Right atrium auricular region (tissue), 2 donors: ENCODE measurements at regions not wholly inside any gene's neighbourhood (a gene's known extent, or its start where the extent isn't known, plus 50 kb on each side); places are given as distances from the start of the nearest gene placed in this dataset.
A peak's percentile ranks its signal among the peaks of the same experiment; 100 is the strongest.
"Not testable (repeated sequence)": the region's sequence is repeated elsewhere in the genome, so short reads cannot be mapped to it uniquely, and the experiment has no call there.

Source experiments
- DNase-seq: peaks from one replicate; pipeline ENCODE4 v3.0.0-alpha.2; 2019; ENCODE audit warnings: low spot score
- H3K27ac ChIP-seq, 2 donors: fragments of 200-600 bp; sonication (generic); 1 replicate in 1 of 2; 2 replicates in 1 of 2; pipeline ENCODE4 v1.5.1; 2016 to 2019
- H3K27me3 ChIP-seq, 2 donors: fragments of 200-600 bp; sonication (generic); one replicate each; pipeline versions ENCODE4 v1.5.1 to v1.6.0; 2017 to 2019
- H3K36me3 ChIP-seq: fragments of 200-600 bp; sonication (generic); one replicate; pipeline ENCODE4 v1.5.1; 2016
- H3K4me1 ChIP-seq, 2 donors: fragments of 200-600 bp; sonication (generic); one replicate each; pipeline versions ENCODE4 v1.5.1 to v1.6.0; 2017 to 2019
- H3K4me3 ChIP-seq, 2 donors: fragments of 200-600 bp; sonication (generic); 1 replicate in 1 of 2; 2 replicates in 1 of 2; pipeline ENCODE4 v1.5.1; 2017 to 2019; ENCODE audit warnings: mild to moderate bottlenecking in 1 of 2, moderate library complexity in 1 of 2
- H3K9me3 ChIP-seq, 2 donors: fragments of 200-600 bp; sonication (generic); one replicate each; pipeline ENCODE4 v1.5.1; 2019
- CTCF ChIP-seq, 2 donors: fragments of 200-600 bp; sonication (generic); IDR thresholded peaks; one replicate each; pipeline ENCODE4 v1.5.1; 2019; ENCODE audit warnings: antibody characterized with exemption in 2 of 2

GRCh38 chr4:54395013-54395527 lies 166.0 kb downstream of the PDGFRA start:
- Histone ChIP-seq H3K36me3 (no peaks in the 10 kb centered on the region), H3K9me3 (no peaks in the 10 kb centered on the region), H3K4me1 (no peaks in the 10 kb centered on the region), H3K27me3 (no peaks in the 10 kb centered on the region), H3K27ac (no peak overlapping the region), H3K4me3 (no peak overlapping the region)
- no peak for DNase-seq
- TF ChIP-seq CTCF (IDR thresholded peaks at IDR 0.05), result no peak

GRCh38 chr4:54400188-54400587 lies 171.1 kb downstream of the PDGFRA start:
- no peaks in the 10 kb centered on the region for H3K27me3 ChIP-seq
- H3K4me3 ChIP-seq, result no peak overlapping the region
- H3K4me1 ChIP-seq, result no peaks in the 10 kb centered on the region
- no peak overlapping the region for H3K27ac ChIP-seq
- TF ChIP-seq CTCF (IDR thresholded peaks at IDR 0.05), result no peak
- no peaks in the 10 kb centered on the region for H3K9me3 ChIP-seq
- DNase-seq, result no peak
- no peaks in the 10 kb centered on the region for H3K36me3 ChIP-seq

- H3K27ac ChIP-seq, result no peak overlapping the region
- no peaks in the 10 kb centered on the region for H3K4me1 ChIP-seq
- TF ChIP-seq CTCF (IDR thresholded peaks at IDR 0.05), result no peak
- no peak for DNase-seq
- H3K27me3 ChIP-seq, result no peaks in the 10 kb centered on the region
- no peaks in the 10 kb centered on the region for H3K9me3 ChIP-seq
- H3K36me3 ChIP-seq, result no peaks in the 10 kb centered on the region
- H3K4me3 ChIP-seq, result no peak overlapping the region
Measured at GRCh38 chr4:54400802-54401201, 171.7 kb downstream of the PDGFRA start.

- no peak for DNase-seq
- H3K36me3 ChIP-seq, result no peaks in the 10 kb centered on the region
- TF ChIP-seq CTCF (IDR thresholded peaks at IDR 0.05), result no peak
- peak overlapping the region in 1 of 2 donors; percentile 22 for H3K4me3 ChIP-seq
- H3K27ac ChIP-seq, result no peak overlapping the region
- no peaks in the 10 kb centered on the region for H3K4me1 ChIP-seq
- H3K9me3 ChIP-seq, result no peaks in the 10 kb centered on the region
- no peaks in the 10 kb centered on the region for H3K27me3 ChIP-seq
Measured at GRCh38 chr4:54402880-54403480, 173.9 kb downstream of the PDGFRA start.

GRCh38 chr4:54403700-54404453 lies 174.8 kb downstream of the PDGFRA start:
- no peak overlapping the region for H3K27ac ChIP-seq
- no peaks in the 10 kb centered on the region for H3K36me3 ChIP-seq
- no peak overlapping the region for H3K4me3 ChIP-seq
- no peaks in the 10 kb centered on the region for H3K9me3 ChIP-seq
- H3K4me1 ChIP-seq, result no peaks in the 10 kb centered on the region
- DNase-seq, result no peak
- H3K27me3 ChIP-seq, result no peaks in the 10 kb centered on the region
- no peak for TF ChIP-seq CTCF (IDR thresholded peaks at IDR 0.05)

GRCh38 chr4:54409270-54409817 lies 180.3 kb downstream of the PDGFRA start:
- not testable (repeated sequence) for H3K36me3 ChIP-seq, H3K4me1 ChIP-seq, H3K4me3 ChIP-seq, DNase-seq, H3K9me3 ChIP-seq, H3K27ac ChIP-seq, H3K27me3 ChIP-seq
